ENCODE measurements at regions not wholly inside any gene's neighbourhood (a gene's known extent, or its start where the extent isn't known, plus 50 kb on each side); places are given as distances from the start of the nearest gene placed in this dataset.

GRCh38 chr4:151887816-151888180, 127.0 kb upstream of the GATB start:
- intact Hi-C loops (cut with DNase I) = no loop called here
- TF ChIP-seq POLR2AphosphoS5 (IDR thresholded peaks at IDR 0.05; ENCODE audit: insufficient read depth in 1 of 2, low read depth in 1 of 2) = no peak
- no peak for TF ChIP-seq POLR2A (IDR thresholded peaks at IDR 0.05)
- TF ChIP-seq, protein P1, sequence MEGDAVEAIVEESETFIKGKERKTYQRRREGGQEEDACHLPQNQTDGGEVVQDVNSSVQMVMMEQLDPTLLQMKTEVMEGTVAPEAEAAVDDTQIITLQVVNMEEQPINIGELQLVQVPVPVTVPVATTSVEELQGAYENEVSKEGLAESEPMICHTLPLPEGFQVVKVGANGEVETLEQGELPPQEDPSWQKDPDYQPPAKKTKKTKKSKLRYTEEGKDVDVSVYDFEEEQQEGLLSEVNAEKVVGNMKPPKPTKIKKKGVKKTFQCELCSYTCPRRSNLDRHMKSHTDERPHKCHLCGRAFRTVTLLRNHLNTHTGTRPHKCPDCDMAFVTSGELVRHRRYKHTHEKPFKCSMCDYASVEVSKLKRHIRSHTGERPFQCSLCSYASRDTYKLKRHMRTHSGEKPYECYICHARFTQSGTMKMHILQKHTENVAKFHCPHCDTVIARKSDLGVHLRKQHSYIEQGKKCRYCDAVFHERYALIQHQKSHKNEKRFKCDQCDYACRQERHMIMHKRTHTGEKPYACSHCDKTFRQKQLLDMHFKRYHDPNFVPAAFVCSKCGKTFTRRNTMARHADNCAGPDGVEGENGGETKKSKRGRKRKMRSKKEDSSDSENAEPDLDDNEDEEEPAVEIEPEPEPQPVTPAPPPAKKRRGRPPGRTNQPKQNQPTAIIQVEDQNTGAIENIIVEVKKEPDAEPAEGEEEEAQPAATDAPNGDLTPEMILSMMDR (IDR thresholded peaks at IDR 0.05) = no peak
- H3K27me3 ChIP-seq = no peaks in the 10 kb centered on the region
- H3K36me3 ChIP-seq = no peaks in the 10 kb centered on the region
- H3K27ac ChIP-seq = no peak overlapping the region
- H3K4me1 ChIP-seq = no peaks in the 10 kb centered on the region
- no peak overlapping the region for H3K4me3 ChIP-seq
- no peak for DNase-seq (ENCODE audit: extremely low spot score in 2 of 2)
- H3K9me3 ChIP-seq = no peaks in the 10 kb centered on the region

DNA sequence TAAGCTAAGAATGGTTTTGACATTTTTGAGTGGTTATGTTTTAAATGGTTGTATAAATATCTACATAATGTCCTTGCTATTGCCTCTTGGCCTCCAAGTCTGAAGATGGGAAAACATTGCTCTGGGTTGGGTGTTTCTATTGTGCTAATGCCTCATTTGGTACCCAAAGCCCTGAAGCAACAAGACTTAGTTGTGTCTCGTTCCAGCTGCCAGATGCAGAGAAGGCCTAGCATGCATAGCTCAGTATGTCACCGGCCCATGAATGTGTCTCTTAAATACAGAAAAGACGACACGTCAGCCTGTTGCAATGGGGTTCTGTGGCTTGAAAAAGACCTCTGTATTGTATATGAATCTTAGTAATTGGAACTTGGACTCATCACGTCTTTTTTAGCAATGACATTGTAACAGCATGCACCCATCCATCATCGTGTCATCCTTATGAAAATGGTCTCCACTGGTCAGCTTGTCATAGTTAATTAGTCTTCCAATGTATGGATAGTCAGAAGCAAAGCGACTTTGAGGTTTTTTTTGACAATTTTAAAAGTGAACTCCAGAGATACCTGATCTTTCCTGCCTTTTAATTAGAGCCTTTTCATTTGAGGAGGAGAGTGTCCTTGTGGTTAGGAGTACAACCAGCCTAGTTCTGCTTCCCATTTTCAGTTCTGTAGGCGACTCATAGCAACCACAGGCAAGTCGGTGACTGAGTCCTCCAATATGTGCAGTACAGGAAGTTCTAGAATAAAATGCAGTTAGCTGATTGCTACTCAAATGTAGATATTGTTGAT, 126.4 kb upstream of the GATB start:
- DNase-seq (ENCODE audit: extremely low spot score in 2 of 2) = no peak
- no peak overlapping the region for H3K4me3 ChIP-seq
- no peaks in the 10 kb centered on the region for H3K36me3 ChIP-seq
- H3K27ac ChIP-seq = no peak overlapping the region
- no peaks in the 10 kb centered on the region for H3K9me3 ChIP-seq
- TF ChIP-seq POLR2A (IDR thresholded peaks at IDR 0.05) = no peak
- TF ChIP-seq, protein P1 (IDR thresholded peaks at IDR 0.05) = no peak
- no peak for TF ChIP-seq POLR2AphosphoS5 (IDR thresholded peaks at IDR 0.05; ENCODE audit: insufficient read depth in 1 of 2, low read depth in 1 of 2)
- intact Hi-C loops (cut with DNase I) = no loop called here
- no peaks in the 10 kb centered on the region for H3K4me1 ChIP-seq
- no peaks in the 10 kb centered on the region for H3K27me3 ChIP-seq

DNA sequence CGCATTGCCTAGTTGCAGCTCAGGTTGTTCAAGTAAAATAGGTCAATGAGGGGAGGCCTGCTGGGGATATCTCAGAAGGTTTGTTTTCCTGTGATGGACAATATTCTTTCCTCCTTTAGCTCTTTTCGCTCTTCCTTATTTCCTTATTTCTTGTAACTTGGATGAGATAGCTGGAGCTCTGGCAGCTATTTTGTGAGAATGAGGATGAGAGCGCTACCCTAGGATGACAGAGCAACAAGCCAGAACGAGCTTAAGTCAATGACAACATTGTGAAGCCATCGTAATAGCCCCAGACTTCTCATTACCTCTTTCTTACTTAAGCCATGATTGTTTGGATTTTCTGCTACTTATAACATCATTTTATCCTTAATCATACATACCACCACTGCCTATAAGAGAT, 124.3 kb upstream of the GATB start:
- DNase-seq (ENCODE audit: extremely low spot score in 2 of 2) = no peak
- no peak overlapping the region for H3K4me3 ChIP-seq
- intact Hi-C loops (cut with DNase I) = no loop called here
- H3K27me3 ChIP-seq = no peaks in the 10 kb centered on the region
- H3K4me1 ChIP-seq = no peaks in the 10 kb centered on the region
- H3K36me3 ChIP-seq = no peaks in the 10 kb centered on the region
- TF ChIP-seq, protein P1 (IDR thresholded peaks at IDR 0.05) = no peak
- H3K9me3 ChIP-seq = no peaks in the 10 kb centered on the region
- no peak overlapping the region for H3K27ac ChIP-seq

DNA sequence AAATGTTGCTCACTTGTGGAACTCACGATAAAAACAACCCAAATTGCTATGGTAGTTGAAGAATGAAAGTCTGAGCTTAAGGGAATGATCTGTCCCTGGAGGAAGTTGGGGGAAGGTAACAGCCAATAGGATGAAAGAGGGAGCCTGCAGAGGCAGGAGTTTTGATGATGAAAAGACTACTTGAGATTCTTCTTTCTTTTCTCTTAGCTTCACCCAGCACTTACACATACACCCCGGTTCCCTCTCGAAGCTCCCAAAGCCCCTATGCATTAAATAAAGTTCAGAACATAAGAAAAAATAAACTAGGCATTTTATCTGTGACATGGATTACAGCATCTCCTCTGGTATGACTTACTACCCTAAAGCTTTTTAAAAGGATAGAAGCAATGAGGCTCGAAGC, 122.9 kb upstream of the GATB start:
- TF ChIP-seq POLR2AphosphoS5 (IDR thresholded peaks at IDR 0.05; ENCODE audit: insufficient read depth in 1 of 2, low read depth in 1 of 2) (no peak), POLR2A (IDR thresholded peaks at IDR 0.05) (no peak)
- TF ChIP-seq, protein P1 (IDR thresholded peaks at IDR 0.05) = no peak
- no peak overlapping the region for H3K27ac ChIP-seq

DNA sequence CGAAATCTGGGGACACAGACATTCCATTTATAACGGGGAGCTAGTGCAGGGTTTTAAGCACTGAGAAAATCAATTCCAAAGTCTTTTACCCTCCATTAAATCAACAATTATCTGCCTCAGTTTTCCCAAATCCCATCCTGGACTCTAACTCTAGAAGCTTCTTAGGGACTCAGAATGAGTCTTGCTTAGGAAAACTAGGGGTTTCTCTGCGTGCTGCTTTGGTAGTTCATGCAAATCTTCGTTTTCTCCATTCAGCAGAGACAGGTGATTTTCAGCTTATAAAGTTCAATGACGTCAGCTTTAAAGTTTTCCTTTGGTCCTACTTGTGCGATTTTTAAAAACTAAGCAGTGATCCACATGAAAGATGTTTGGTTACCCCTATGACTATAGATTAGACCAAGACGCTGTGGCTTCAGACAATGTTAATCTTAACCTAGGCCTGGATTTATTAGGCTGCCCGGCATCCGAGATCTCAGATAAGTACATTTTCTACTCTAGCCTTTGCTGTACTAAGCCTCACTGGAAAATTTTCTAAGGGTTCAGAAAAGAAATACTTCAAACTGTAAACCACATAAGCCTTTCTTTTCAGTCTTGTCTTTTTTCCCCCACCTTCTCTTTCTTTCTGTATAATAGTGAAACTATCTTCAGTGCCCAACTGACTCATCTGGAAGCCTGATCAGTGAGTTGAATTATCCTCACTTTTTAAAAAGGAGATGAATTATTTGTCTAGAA, 121.4 kb upstream of the GATB start:
- Histone ChIP-seq H3K9me3 (no peaks in the 10 kb centered on the region), H3K27me3 (no peaks in the 10 kb centered on the region), H3K27ac (no peak overlapping the region), H3K4me3 (no peak overlapping the region), H3K36me3 (no peaks in the 10 kb centered on the region), H3K4me1 (no peaks in the 10 kb centered on the region)
- no peak for TF ChIP-seq POLR2AphosphoS5 (IDR thresholded peaks at IDR 0.05; ENCODE audit: insufficient read depth in 1 of 2, low read depth in 1 of 2)
- no peak for TF ChIP-seq POLR2A (IDR thresholded peaks at IDR 0.05)
- TF ChIP-seq, protein P1 (IDR thresholded peaks at IDR 0.05) = no peak
- intact Hi-C loops (cut with DNase I) = no loop called here
- DNase-seq (ENCODE audit: extremely low spot score in 2 of 2) = no peak

More for the DNA sequence above, 122.9 kb upstream of the GATB start:
- intact Hi-C loops (cut with DNase I) = no loop called here
- no peaks in the 10 kb centered on the region for H3K27me3 ChIP-seq
- no peak overlapping the region for H3K4me3 ChIP-seq
- no peak for DNase-seq (ENCODE audit: extremely low spot score in 2 of 2)
- H3K36me3 ChIP-seq = no peaks in the 10 kb centered on the region
- H3K9me3 ChIP-seq = no peaks in the 10 kb centered on the region
- H3K4me1 ChIP-seq = no peaks in the 10 kb centered on the region

Data from vagina (tissue), 2 donors.